HT-29 (cell line): ENCODE measurements at regions not wholly inside any gene's neighbourhood (a gene's known extent, or its start where the extent isn't known, plus 50 kb on each side); places are given as distances from the start of the nearest gene placed in this dataset.
"Not testable (repeated sequence)": the region's sequence is repeated elsewhere in the genome, so short reads cannot be mapped to it uniquely, and the experiment has no call there.

Experiments
- DNase-seq: peaks from one replicate; pipeline ENCODE4 v3.0.0-alpha.2; 2015; ENCODE audit warnings: low spot score

DNA sequence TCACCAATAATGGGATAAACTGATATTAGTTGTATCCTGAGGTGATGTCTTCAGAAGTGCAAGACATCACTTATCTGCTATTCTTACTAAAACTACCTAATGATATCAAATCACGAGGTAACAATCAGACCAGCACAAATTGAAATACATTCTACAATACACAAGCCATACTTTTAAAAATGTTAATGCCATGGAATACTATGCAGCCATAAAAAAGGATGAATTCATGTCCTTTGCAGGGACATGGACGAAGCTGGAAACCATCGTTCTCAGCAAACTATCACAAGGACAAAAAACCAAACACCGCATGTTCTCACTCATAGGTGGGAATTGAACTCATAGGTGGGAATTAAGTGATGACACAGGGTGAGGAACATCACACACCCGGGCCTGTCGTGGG lies 129.3 kb downstream of the SST start:
- no peak for DNase-seq

DNA sequence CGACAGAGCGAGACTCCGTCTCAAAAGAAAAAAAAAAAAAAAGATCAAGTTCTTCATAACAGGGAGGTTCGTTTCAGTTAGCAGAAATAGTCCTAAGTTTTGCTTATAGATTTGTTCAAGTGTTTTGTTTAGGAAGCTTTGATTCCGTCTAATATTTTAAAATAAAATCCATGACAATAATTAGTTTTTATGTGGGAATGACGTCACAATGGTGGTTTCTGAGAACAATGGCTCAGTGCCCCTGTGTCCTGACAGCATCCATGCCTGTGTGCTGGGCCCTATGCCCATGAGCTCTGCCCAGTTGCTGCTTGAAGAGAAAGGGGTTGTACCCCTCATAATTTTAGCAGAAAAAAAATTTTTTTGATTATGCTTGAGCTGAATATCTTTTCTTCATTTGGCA lies 134.0 kb downstream of the SST start:
- no peak for DNase-seq

DNA sequence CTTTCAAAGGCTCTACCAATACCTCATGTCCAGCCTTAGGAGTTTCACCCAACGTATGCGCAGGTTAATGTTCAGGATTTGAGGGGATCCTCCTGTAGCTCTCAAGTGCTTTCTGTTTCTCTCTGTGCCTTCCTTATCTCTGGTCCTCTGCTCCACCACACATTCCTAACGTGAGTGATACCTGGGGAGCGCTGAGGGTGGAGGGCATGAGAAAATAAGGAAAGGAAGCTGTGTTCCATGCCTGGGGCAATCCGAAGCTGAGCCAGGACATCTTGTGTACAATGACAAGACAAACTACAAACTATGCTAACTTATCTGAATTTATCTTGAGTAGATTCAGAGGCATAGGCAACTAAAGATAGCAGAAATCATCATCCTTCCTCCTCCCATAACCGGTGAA lies 136.4 kb downstream of the SST start:
- no peak for DNase-seq

DNA sequence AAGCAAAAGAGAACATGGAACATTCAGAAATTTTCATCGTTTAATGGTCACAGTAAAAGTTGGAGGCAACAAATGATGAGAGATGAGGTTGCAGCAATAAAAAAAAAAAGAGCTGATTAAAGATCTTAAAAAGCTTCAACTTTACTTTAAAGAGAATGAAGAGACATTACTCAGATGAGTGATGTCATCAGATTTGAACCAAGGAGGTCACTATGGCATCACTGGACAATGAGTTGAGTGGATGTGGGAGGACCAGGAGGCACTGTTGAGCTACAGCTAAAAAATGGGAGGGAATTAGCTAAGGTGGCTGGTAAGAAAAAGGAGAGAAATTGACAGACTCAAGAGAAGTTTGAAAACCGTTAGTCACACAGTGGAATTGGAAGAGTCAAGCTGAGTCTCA lies 138.4 kb downstream of the SST start:
- DNase-seq: no peak

DNA sequence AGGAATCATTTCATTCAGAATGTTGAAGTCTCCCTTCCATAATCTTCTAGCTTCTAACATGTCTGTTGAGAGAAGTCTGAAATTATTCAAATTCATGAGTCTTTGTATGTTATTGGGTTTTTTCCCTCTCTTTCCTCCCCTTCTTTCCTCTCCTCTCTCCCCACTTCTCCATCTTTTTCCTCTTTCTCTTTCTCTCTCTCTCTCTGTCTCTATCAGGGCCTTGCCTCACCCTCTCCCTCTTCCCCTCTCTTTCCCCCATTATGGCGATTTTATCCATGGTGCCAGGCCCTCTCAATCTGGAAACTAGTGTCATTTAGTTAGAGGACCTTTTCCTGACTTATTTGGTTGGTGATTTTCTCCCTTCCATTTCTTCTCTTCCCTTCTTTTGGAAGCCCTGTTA lies 147.3 kb downstream of the SST start:
- DNase-seq: no peak

DNA sequence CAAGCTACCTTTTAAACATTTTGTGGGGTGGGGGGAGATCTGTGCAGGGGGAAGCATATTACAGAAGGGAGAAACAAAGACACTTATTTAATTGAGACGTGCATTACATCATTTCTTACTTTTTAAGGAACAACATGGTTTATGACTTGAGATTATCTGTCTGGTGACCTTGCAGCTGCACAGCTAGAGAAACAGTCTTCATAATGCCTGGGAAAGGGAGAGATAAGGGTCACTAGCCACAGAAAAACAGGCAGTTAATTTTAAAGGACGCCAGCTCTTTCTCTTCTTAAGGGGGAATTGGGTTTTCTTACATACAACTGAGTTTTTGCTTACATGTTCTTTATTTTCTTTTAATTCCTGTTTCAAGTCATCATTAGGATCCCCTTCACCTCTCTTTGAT lies 147.9 kb downstream of the SST start:
- no peak for DNase-seq

DNA sequence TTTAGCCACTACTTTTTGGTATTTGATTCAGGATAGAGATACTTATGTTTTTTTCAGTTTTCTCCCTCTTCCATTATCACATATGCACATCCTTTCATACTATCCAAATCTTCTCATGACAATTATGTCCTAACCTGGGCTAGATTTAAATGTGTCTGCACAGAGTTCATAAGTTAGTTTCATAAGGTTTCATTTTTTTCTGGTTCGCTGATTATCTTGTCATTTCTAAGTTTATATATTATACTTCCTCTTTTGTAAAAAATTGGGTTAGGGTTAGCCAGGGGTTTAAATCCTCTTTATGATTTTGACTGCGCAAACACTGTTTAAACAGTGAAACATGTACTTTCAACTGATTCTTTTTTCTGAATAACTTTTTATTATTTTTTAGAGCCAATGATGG lies 148.6 kb downstream of the SST start:
- DNase-seq: no peak

- DNase-seq: no peak
Measured at GRCh38 chr3:187520027-187520945, 149.9 kb downstream of the SST start.

- no peak for DNase-seq
Measured at GRCh38 chr3:187519428-187519890, 150.7 kb downstream of the SST start.

DNA sequence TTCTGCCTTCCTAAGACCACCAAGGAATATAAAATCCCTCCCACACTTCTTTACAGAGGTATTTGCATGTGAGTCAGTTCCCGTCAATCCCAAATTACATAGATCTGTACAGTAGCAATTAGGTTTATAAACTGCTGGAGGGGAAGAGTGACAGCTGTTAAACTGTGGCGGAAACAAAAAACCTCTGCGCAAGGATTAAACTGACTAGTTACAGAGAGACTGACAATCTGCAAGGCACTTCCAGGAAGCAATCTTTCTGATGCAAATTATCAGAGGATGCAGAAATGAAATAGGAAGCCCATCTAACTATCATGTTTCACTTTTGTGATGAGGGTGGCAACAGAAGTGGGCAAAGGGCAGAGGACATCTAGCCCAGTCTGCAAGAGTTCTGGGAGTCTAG lies 150.4 kb downstream of the RTP4 start:
- no peak for DNase-seq

DNA sequence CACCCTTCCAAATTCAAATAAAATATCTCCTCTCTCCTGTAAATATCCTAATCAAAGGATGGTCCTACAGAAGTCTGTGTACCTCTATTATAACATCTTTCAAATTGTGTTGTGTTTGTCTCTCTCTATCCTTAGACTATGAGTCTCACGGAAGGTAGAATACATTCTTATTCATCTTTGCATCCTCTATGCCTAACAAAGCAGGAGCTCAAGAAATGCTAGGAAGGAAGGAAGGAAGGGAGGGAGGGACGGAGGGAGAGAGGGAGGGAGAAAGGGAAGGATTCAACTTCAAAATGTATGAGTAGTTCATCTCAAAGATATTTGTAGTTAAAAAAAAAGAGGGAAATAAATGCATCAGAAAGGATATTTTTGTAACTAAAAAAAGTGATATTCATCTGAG lies 150.0 kb downstream of the RTP4 start:
- no peak for DNase-seq

GRCh38 chr3:187516446-187517185 lies 148.4 kb downstream of the RTP4 start:
- no peak for DNase-seq

GRCh38 chr3:187507905-187508304 lies 139.7 kb downstream of the RTP4 start:
- no peak for DNase-seq

DNA sequence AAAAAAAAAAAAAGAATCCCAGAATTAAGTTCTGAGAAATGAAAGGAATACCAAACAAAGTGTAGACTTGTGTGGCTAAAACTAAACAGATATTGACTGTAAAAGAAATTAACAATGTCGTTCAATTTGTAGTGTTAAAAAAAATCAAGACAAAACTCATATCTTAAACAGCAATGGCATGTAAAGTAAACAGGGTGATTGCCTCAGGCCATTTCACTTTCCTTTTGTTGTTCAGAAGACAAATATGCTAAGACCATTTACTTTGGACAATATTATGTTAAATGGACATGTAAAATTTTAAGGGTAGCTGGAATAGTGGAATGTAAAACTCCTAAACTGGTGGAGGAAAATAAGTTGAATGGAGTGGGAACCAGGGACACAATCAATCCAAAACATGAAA lies 139.1 kb downstream of the RTP4 start:
- no peak for DNase-seq

DNA sequence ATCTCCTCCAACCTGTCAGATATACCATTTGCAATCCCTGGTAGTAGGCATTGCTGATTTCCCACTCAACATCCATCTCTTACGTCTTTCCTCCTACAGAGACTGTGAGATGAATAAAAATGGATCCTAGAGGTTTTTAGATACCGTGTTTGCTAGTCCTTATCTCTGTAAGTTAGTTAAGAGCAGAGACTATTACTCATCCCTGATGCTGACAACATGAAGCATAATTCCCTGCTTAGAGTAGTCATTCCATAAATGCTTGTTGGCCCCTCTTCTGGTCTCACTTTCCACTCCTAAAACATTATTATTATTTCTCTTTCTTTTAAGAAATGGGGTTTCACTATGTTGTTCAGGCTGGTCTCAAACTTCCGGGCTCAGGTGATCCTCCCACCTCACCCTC lies 136.2 kb downstream of the RTP4 start:
- DNase-seq: no peak

DNA sequence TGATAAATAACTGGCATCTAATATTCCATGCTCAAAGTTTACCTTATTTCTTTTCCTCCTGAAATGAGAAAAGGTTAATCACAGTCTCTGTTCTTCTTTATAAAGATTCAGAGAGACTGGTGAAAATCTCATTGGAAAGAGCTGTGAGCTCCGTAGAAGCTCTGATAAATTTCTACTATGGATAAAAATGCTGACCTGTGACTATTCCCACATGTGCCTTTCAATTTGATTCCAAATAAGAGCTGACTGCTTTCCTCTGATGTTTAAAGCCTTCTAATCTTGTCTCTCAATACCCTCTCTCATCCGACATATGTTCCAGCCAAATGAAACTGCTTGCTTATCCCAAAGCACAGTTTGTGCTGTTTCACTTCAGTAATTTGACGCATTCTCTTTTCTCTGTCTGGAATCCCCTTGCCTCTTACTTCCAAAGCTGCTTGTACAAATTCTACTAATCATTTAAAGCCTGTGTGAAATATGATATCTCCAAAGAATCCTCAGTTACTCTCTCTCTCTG lies 130.1 kb downstream of the RTP4 start:
- DNase-seq: no peak

GRCh38 chr3:187497052-187497451 lies 128.9 kb downstream of the RTP4 start:
- DNase-seq: no peak

DNA sequence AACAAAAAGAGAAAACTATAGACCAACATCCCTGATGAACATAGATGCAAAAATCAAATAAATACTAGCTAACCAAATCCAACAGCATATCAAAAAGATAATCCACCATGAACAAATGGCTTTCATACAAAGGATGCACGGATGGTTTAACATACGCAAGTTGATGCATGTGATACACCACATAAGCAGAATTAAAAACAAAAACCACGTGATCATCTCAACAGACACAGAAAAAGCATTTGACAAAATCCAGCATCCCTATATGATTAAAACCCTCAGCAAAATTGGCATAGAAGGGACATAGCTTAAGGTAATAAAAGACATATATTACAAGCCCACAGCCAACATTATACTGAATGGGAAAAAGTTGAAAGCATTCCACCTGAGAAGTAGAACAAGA lies 125.9 kb downstream of the RTP4 start:
- DNase-seq: not testable (repeated sequence)

GRCh38 chr3:187491371-187491770 lies 123.2 kb downstream of the RTP4 start:
- DNase-seq: no peak

DNA sequence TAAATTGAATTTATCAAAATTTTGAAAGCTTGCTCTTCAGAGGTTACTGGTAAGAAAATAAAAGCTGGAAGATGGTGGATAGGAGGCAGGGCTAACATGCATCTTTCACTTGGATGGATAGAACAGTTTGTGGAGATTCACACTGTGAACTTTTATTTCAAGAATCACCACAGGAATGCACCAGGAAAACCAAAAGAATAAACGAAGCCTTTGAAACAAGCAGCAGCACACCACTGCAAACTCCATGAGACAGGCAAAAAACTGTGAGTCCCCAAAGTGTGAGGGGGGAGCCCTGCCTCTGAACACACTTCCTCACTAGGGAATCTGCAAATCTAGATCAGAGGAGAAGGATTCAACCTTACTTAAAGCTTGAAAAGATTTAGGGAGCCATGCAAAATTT lies 122.2 kb downstream of the RTP4 start:
- no peak for DNase-seq

DNA sequence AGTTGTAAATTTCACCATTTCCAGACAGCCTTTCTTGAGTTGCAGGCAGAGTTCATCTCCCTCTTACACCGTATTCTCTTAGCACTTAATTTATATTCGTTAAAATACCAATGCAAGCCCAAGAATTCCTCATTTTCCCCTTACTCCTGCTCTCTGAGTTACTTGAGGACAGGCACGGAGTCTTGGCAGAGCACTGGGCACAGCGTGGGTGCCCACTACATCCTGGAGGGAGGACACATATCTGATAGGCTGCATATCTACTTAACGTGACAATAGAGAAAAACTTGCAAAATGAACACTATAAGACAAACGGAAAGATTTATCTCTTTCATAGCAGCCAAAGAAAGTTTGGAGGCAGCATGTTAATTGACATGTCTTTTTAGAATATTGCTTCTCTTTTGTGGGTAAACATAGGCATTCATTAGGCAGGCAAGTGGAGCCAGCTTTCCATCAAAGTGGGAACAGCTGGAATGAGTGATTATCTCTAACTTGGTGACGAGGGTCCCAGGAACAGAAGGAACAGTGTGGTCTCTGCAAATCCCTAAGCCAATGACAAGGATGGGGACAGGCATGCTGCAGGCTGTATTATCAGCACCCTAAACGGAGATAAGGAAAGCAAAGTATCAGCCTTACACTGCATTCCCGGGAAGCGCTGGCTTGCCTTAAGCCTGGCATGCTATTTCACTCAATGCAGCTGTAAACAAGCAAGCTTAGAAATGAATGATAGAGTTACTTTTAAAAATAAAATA lies 116.5 kb downstream of the RTP4 start:
- no peak for DNase-seq

DNA sequence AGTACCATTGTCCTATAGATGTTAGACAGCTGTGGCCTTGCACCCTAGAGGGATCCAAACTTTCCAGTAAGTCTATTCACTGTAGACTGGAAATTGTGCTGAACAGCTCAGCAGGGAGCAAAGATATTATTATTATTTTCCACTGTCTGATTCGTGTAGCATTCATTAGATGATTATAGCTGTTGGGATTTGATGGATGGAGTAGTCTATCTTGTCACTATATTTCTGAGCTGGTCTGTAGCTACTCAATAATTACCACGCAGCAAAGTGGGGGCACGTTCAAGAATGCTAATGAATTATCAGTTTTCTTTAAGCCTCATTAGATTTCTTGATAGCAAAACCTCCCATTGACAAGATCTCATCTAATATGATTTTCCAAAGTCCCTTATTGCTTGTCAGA lies 113.2 kb downstream of the RTP4 start:
- no peak for DNase-seq
